Stomach (tissue), 8 donors: ENCODE measurements at regions not wholly inside any gene's neighbourhood (a gene's known extent, or its start where the extent isn't known, plus 50 kb on each side); places are given as distances from the start of the nearest gene placed in this dataset.

ENCODE experiments used
- DNase-seq, 2 donors: peaks; one replicate each; pipeline versions ENCODE4 v3.0.0 to v3.0.0-alpha.2; 2013 to 2019
- H3K27ac ChIP-seq, 5 donors: fragments of 200-600 bp in 4 of 5; sonication (generic) in 4 of 5; one replicate each; pipeline ENCODE4 v1.5.1; 2013 to 2019; ENCODE audit warnings: mild to moderate bottlenecking in 1 of 5, moderate library complexity in 1 of 5
- H3K27me3 ChIP-seq, 3 donors: fragments of 200-600 bp; sonication (generic); one replicate each; pipeline ENCODE4 v1.5.1; 2017 to 2019; ENCODE audit warnings: mixed run types in 1 of 3
- H3K36me3 ChIP-seq, 4 donors: fragments of 200-600 bp; sonication (generic); 1 replicate in 3 of 4; 2 replicates in 1 of 4; pipeline ENCODE4 v1.5.1; 2016 to 2019
- H3K4me1 ChIP-seq, 4 donors: fragments of 200-600 bp; sonication (generic); one replicate each; pipeline ENCODE4 v1.5.1; 2016 to 2019
- H3K4me3 ChIP-seq, 4 donors: fragments of 200-600 bp; sonication (generic) in 3 of 4; one replicate each; pipeline ENCODE4 v1.5.1; 2016 to 2019; ENCODE audit warnings: mild to moderate bottlenecking in 1 of 4
- H3K9me3 ChIP-seq, 4 donors: fragments of 200-600 bp; sonication (generic); one replicate each; pipeline ENCODE4 v1.5.1; 2016 to 2019
- CTCF ChIP-seq, 7 experiments: fragments of 450-650 bp in 4 of 7; fragments of 200-600 bp in 3 of 7; sonication (generic) in 3 of 7; IDR thresholded peaks; one replicate each; pipeline ENCODE4 v1.5.1; 2016 to 2019; ENCODE audit warnings: antibody characterized with exemption in 7 of 7, control low read depth in 2 of 7, mild to moderate bottlenecking in 1 of 7
- EP300 ChIP-seq: sonication (generic); formaldehyde crosslinking; IDR thresholded peaks from one replicate; pipeline ENCODE4 v1.6.1; 2017; ENCODE audit warnings: antibody characterized with exemption
- POLR2A ChIP-seq, 4 donors: fragments of 450-650 bp; IDR thresholded peaks; one replicate each; pipeline ENCODE4 v1.6.1; 2016; ENCODE audit warnings: antibody characterized with exemption in 4 of 4, control low read depth in 2 of 4, mild to moderate bottlenecking in 1 of 4, moderate library complexity in 1 of 4
- POLR2AphosphoS5 ChIP-seq, 3 donors: sonication (generic); formaldehyde crosslinking; IDR thresholded peaks; one replicate each; pipeline ENCODE4 v1.6.1; 2016; ENCODE audit warnings: antibody characterized with exemption in 3 of 3
- WGBS, 5 donors: extraction: QIAGEN DNeasy Blood & Tissue Kit in 3 of 5; methylation state at CpG; one replicate each; pipeline versions ENCODE4 v1.1.5 to v1.1.7; 2013 to 2018; 5-methylcytosine and 5-hydroxymethylcytosine counted together
- intact Hi-C: fragments of 100-400 bp; cut with DNase I; formaldehyde crosslinking; loops from one replicate; pipeline ENCODE4 v1.15.1; 2023; ENCODE audit warnings: low total_unique reads
- donor health status: healthy with polysubstance abuse.
- donor health status: Bipolar disorder and iron deficiency.
- donor health status: healthy.

GRCh38 chrX:39592776-39593175 lies 505.0 kb downstream of the BCOR start:
- TF ChIP-seq POLR2A (IDR thresholded peaks at IDR 0.05) (no peak), POLR2AphosphoS5 (IDR thresholded peaks at IDR 0.05) (no peak), CTCF (IDR thresholded peaks at IDR 0.05) (no peak), EP300 (no peak)
- H3K9me3 ChIP-seq, result no peaks in the 10 kb centered on the region
- no peaks in the 10 kb centered on the region for H3K4me1 ChIP-seq
- peaks cover 0 to 3% (median 0%) of the 10 kb centered on the region in 3 donors for H3K27me3 ChIP-seq
- no peaks in the 10 kb centered on the region for H3K36me3 ChIP-seq
- H3K27ac ChIP-seq, result no peak overlapping the region
- no peak overlapping the region for H3K4me3 ChIP-seq
- intact Hi-C loops, result no loop called here
- no peak for DNase-seq

- intact Hi-C loops, result no loop called here
These were observed 501.8 kb downstream of the BCOR start for GRCh38 chrX:39595977-39596376.

GRCh38 chrX:39596437-39596836 lies 501.3 kb downstream of the BCOR start:
- DNase-seq, result no peak
- Histone ChIP-seq H3K27ac (no peak overlapping the region), H3K4me1 (no peaks in the 10 kb centered on the region), H3K9me3 (no peaks in the 10 kb centered on the region), H3K4me3 (no peak overlapping the region), H3K27me3 (no peaks in the 10 kb centered on the region), H3K36me3 (no peaks in the 10 kb centered on the region)
- intact Hi-C loops, result no loop called here
- TF ChIP-seq CTCF (IDR thresholded peaks at IDR 0.05) (no peak), POLR2A (IDR thresholded peaks at IDR 0.05) (no peak), EP300 (no peak), POLR2AphosphoS5 (IDR thresholded peaks at IDR 0.05) (no peak)

More at GRCh38 chrX:39595977-39596376, 501.8 kb downstream of the BCOR start:
- H3K9me3 ChIP-seq, result no peaks in the 10 kb centered on the region
- no peaks in the 10 kb centered on the region for H3K4me1 ChIP-seq
- no peak overlapping the region for H3K4me3 ChIP-seq
- no peak overlapping the region for H3K27ac ChIP-seq
- 20 to 55% (median 44%) methylated on average over 1 of the region's 1 CpG for WGBS, 5 donors
- H3K36me3 ChIP-seq, result no peaks in the 10 kb centered on the region
- TF ChIP-seq POLR2AphosphoS5 (IDR thresholded peaks at IDR 0.05), result no peak
- TF ChIP-seq POLR2A (IDR thresholded peaks at IDR 0.05), result no peak
- no peak for TF ChIP-seq CTCF (IDR thresholded peaks at IDR 0.05)
- TF ChIP-seq EP300, result no peak
- no peak for DNase-seq
- H3K27me3 ChIP-seq, result no peaks in the 10 kb centered on the region

GRCh38 chrX:39599339-39599738 lies 498.4 kb downstream of the BCOR start:
- intact Hi-C loops, result no loop called here
- 62 to 80% (median 75%) methylated on average over 6 of the region's 6 CpGs for WGBS, 5 donors
- Histone ChIP-seq H3K27me3 (no peaks in the 10 kb centered on the region), H3K4me3 (no peak overlapping the region), H3K4me1 (no peaks in the 10 kb centered on the region), H3K9me3 (no peaks in the 10 kb centered on the region), H3K27ac (no peak overlapping the region), H3K36me3 (no peaks in the 10 kb centered on the region)
- TF ChIP-seq CTCF (IDR thresholded peaks at IDR 0.05) (no peak), POLR2A (IDR thresholded peaks at IDR 0.05) (no peak), EP300 (no peak), POLR2AphosphoS5 (IDR thresholded peaks at IDR 0.05) (no peak)
- no peak for DNase-seq
